ENCODE measurements at regions not wholly inside any gene's neighbourhood (a gene's known extent, or its start where the extent isn't known, plus 50 kb on each side); places are given as distances from the start of the nearest gene placed in this dataset.

GRCh38 chr7:47211519-47211973 lies 370.4 kb downstream of the TNS3 start:
- peak; percentile 71 to 80 for DNase-seq
- Histone ChIP-seq H4K12ac (ENCODE audit: low read depth, low read length) (no peak overlapping the region), H2BK120ac (ENCODE audit: insufficient read depth, low read length, poor library complexity) (no peak overlapping the region), H3K4me2 (ENCODE audit: low read length) (no peak overlapping the region), H3K4ac (ENCODE audit: low read depth, low read length) (no peak overlapping the region), H3K27ac (ENCODE audit: low read depth, low read length) (no peak overlapping the region), H2BK5ac (ENCODE audit: low read depth, low read length, poor library complexity) (no peak overlapping the region), H3K79me1 (ENCODE audit: low read length) (peaks cover 4% of the 10 kb centered on the region), H3K27me3 (ENCODE audit: insufficient read depth, low read length) (no peaks in the 10 kb centered on the region), H2BK12ac (ENCODE audit: low read length) (no peak overlapping the region), H3K23ac (ENCODE audit: low read length) (no peak overlapping the region), H3K4me3 (ENCODE audit: low read depth, low read length) (no peak overlapping the region), H3K9ac (ENCODE audit: low read length) (no peak overlapping the region), H3K14ac (ENCODE audit: low read length) (no peak overlapping the region), H3K18ac (ENCODE audit: low read length) (no peak overlapping the region), H4K91ac (ENCODE audit: low read depth, low read length) (no peak overlapping the region), H3K79me2 (ENCODE audit: control insufficient read depth, insufficient read depth, low read length, poor library complexity) (no peaks in the 10 kb centered on the region), H2AK5ac (ENCODE audit: low read length) (no peak overlapping the region), H3K36me3 (ENCODE audit: control insufficient read depth in 1 of 2, insufficient read depth in 2 of 2, low read length in 2 of 2) (no peaks in the 10 kb centered on the region), H3K9me3 (ENCODE audit: insufficient read depth, low read depth, low read length) (no peaks in the 10 kb centered on the region), H2AFZ (ENCODE audit: insufficient read depth, low read length, poor library complexity) (no peak overlapping the region), H4K8ac (ENCODE audit: low read depth, low read length) (no peak overlapping the region), H3K4me1 (ENCODE audit: control insufficient read depth in 1 of 2, insufficient read depth in 2 of 2, low read length in 2 of 2) (peaks cover 3 to 7% of the 10 kb centered on the region in 2 experiments)
- WGBS (ENCODE audit: extremely low coverage, insufficient coverage, insufficient read length), result no CpG with 5 or more reads among the region's 5 CpGs

- no peak overlapping the region for H2BK120ac ChIP-seq (ENCODE audit: insufficient read depth, low read length, poor library complexity)
- H3K79me1 ChIP-seq (ENCODE audit: low read length), result peaks cover 2% of the 10 kb centered on the region
- no peak overlapping the region for H4K8ac ChIP-seq (ENCODE audit: low read depth, low read length)
- H3K9ac ChIP-seq (ENCODE audit: low read length), result no peak overlapping the region
- H3K36me3 ChIP-seq (ENCODE audit: control insufficient read depth in 1 of 2, insufficient read depth in 2 of 2, low read length in 2 of 2), result no peaks in the 10 kb centered on the region
- H2BK12ac ChIP-seq (ENCODE audit: low read length), result no peak overlapping the region
- H3K27ac ChIP-seq (ENCODE audit: low read depth, low read length), result no peak overlapping the region
- no peak overlapping the region for H3K4ac ChIP-seq (ENCODE audit: low read depth, low read length)
- H3K18ac ChIP-seq (ENCODE audit: low read length), result no peak overlapping the region
- no peak overlapping the region for H2BK5ac ChIP-seq (ENCODE audit: low read depth, low read length, poor library complexity)
- WGBS (ENCODE audit: extremely low coverage, insufficient coverage, insufficient read length), result no CpG with 5 or more reads among the region's 4 CpGs
- no peak overlapping the region for H4K12ac ChIP-seq (ENCODE audit: low read depth, low read length)
- no peaks in the 10 kb centered on the region for H3K27me3 ChIP-seq (ENCODE audit: insufficient read depth, low read length)
- H3K14ac ChIP-seq (ENCODE audit: low read length), result no peak overlapping the region
- no peak overlapping the region for H3K23ac ChIP-seq (ENCODE audit: low read length)
- H2AK5ac ChIP-seq (ENCODE audit: low read length), result peak overlapping the region; percentile 40
- no peaks in the 10 kb centered on the region for H3K79me2 ChIP-seq (ENCODE audit: control insufficient read depth, insufficient read depth, low read length, poor library complexity)
- no peak overlapping the region for H4K91ac ChIP-seq (ENCODE audit: low read depth, low read length)
- no peak overlapping the region for H3K4me3 ChIP-seq (ENCODE audit: low read depth, low read length)
- H3K4me1 ChIP-seq (ENCODE audit: control insufficient read depth in 1 of 2, insufficient read depth in 2 of 2, low read length in 2 of 2), result peaks cover 3 to 7% of the 10 kb centered on the region in 2 experiments
- no peak overlapping the region for H3K4me2 ChIP-seq (ENCODE audit: low read length)
- DNase-seq, result peak in 1 of 2 donors; percentile 47
- H2AFZ ChIP-seq (ENCODE audit: insufficient read depth, low read length, poor library complexity), result no peak overlapping the region
- H3K9me3 ChIP-seq (ENCODE audit: insufficient read depth, low read depth, low read length), result no peaks in the 10 kb centered on the region
These were observed 371.5 kb downstream of the TNS3 start for GRCh38 chr7:47210281-47210854.

GRCh38 chr7:47207956-47208355 lies 374.0 kb downstream of the TNS3 start:
- H3K27ac ChIP-seq (ENCODE audit: low read depth, low read length), result no peak overlapping the region
- WGBS (ENCODE audit: extremely low coverage, insufficient coverage, insufficient read length), result no CpG with 5 or more reads among the region's 3 CpGs
- H3K14ac ChIP-seq (ENCODE audit: low read length), result no peak overlapping the region
- H2AK5ac ChIP-seq (ENCODE audit: low read length), result no peak overlapping the region
- H2AFZ ChIP-seq (ENCODE audit: insufficient read depth, low read length, poor library complexity), result no peak overlapping the region
- H3K9me3 ChIP-seq (ENCODE audit: insufficient read depth, low read depth, low read length), result no peaks in the 10 kb centered on the region
- H3K27me3 ChIP-seq (ENCODE audit: insufficient read depth, low read length), result no peaks in the 10 kb centered on the region
- H2BK5ac ChIP-seq (ENCODE audit: low read depth, low read length, poor library complexity), result no peak overlapping the region
- DNase-seq, result no peak
- H3K23ac ChIP-seq (ENCODE audit: low read length), result no peak overlapping the region
- H4K12ac ChIP-seq (ENCODE audit: low read depth, low read length), result no peak overlapping the region
- no peak overlapping the region for H4K8ac ChIP-seq (ENCODE audit: low read depth, low read length)
- no peak overlapping the region for H3K4me3 ChIP-seq (ENCODE audit: low read depth, low read length)
- H3K4me2 ChIP-seq (ENCODE audit: low read length), result no peak overlapping the region
- H3K18ac ChIP-seq (ENCODE audit: low read length), result no peak overlapping the region
- no peak overlapping the region for H3K9ac ChIP-seq (ENCODE audit: low read length)
- H4K91ac ChIP-seq (ENCODE audit: low read depth, low read length), result no peak overlapping the region
- peaks cover 3 to 7% of the 10 kb centered on the region in 2 experiments for H3K4me1 ChIP-seq (ENCODE audit: control insufficient read depth in 1 of 2, insufficient read depth in 2 of 2, low read length in 2 of 2)
- peaks cover 2% of the 10 kb centered on the region for H3K79me1 ChIP-seq (ENCODE audit: low read length)
- no peaks in the 10 kb centered on the region for H3K79me2 ChIP-seq (ENCODE audit: control insufficient read depth, insufficient read depth, low read length, poor library complexity)
- H2BK120ac ChIP-seq (ENCODE audit: insufficient read depth, low read length, poor library complexity), result no peak overlapping the region
- no peak overlapping the region for H3K4ac ChIP-seq (ENCODE audit: low read depth, low read length)
- no peaks in the 10 kb centered on the region for H3K36me3 ChIP-seq (ENCODE audit: control insufficient read depth in 1 of 2, insufficient read depth in 2 of 2, low read length in 2 of 2)
- H2BK12ac ChIP-seq (ENCODE audit: low read length), result no peak overlapping the region

- no peaks in the 10 kb centered on the region for H3K79me1 ChIP-seq (ENCODE audit: low read length)
- no peak overlapping the region for H4K12ac ChIP-seq (ENCODE audit: low read depth, low read length)
- no peak overlapping the region for H3K14ac ChIP-seq (ENCODE audit: low read length)
- DNase-seq, result no peak
- H4K91ac ChIP-seq (ENCODE audit: low read depth, low read length), result no peak overlapping the region
- H3K4me2 ChIP-seq (ENCODE audit: low read length), result no peak overlapping the region
- H3K27ac ChIP-seq (ENCODE audit: low read depth, low read length), result no peak overlapping the region
- H4K8ac ChIP-seq (ENCODE audit: low read depth, low read length), result no peak overlapping the region
- no peak overlapping the region for H2AFZ ChIP-seq (ENCODE audit: insufficient read depth, low read length, poor library complexity)
- no CpG with 5 or more reads among the region's 2 CpGs for WGBS (ENCODE audit: extremely low coverage, insufficient coverage, insufficient read length)
- H3K27me3 ChIP-seq (ENCODE audit: insufficient read depth, low read length), result no peaks in the 10 kb centered on the region
- no peak overlapping the region for H3K4me3 ChIP-seq (ENCODE audit: low read depth, low read length)
- H3K36me3 ChIP-seq (ENCODE audit: control insufficient read depth in 1 of 2, insufficient read depth in 2 of 2, low read length in 2 of 2), result no peaks in the 10 kb centered on the region
- H2BK12ac ChIP-seq (ENCODE audit: low read length), result no peak overlapping the region
- H3K79me2 ChIP-seq (ENCODE audit: control insufficient read depth, insufficient read depth, low read length, poor library complexity), result no peaks in the 10 kb centered on the region
- H3K4ac ChIP-seq (ENCODE audit: low read depth, low read length), result no peak overlapping the region
- no peak overlapping the region for H2AK5ac ChIP-seq (ENCODE audit: low read length)
- H3K23ac ChIP-seq (ENCODE audit: low read length), result no peak overlapping the region
- no peaks in the 10 kb centered on the region for H3K9me3 ChIP-seq (ENCODE audit: insufficient read depth, low read depth, low read length)
- no peak overlapping the region for H2BK5ac ChIP-seq (ENCODE audit: low read depth, low read length, poor library complexity)
- no peak overlapping the region for H2BK120ac ChIP-seq (ENCODE audit: insufficient read depth, low read length, poor library complexity)
- H3K18ac ChIP-seq (ENCODE audit: low read length), result no peak overlapping the region
- no peak overlapping the region for H3K9ac ChIP-seq (ENCODE audit: low read length)
- H3K4me1 ChIP-seq (ENCODE audit: control insufficient read depth in 1 of 2, insufficient read depth in 2 of 2, low read length in 2 of 2), result no peaks in the 10 kb centered on the region
These were observed 377.2 kb downstream of the TNS3 start for GRCh38 chr7:47204709-47205108.
